Tibial nerve (tissue), 4 donors: ENCODE measurements at regions not wholly inside any gene's neighbourhood (a gene's known extent, or its start where the extent isn't known, plus 50 kb on each side); places are given as distances from the start of the nearest gene placed in this dataset.

Experiments
- DNase-seq, 2 donors: peaks; one replicate each; pipeline ENCODE4 v3.0.0-alpha.2; 2019; ENCODE audit warnings: low spot score in 2 of 2
- H3K27ac ChIP-seq, 4 donors: fragments of 200-600 bp; sonication (generic) in 3 of 4; one replicate each; pipeline ENCODE4 v1.5.1; 2017 to 2019; ENCODE audit warnings: mild to moderate bottlenecking in 1 of 4
- H3K27me3 ChIP-seq, 2 donors: fragments of 200-600 bp; sonication (generic) in 1 of 2; one replicate each; pipeline versions ENCODE4 v1.5.1 to v1.6.0; 2017 to 2019
- H3K36me3 ChIP-seq, 3 donors: fragments of 200-600 bp; sonication (generic); one replicate each; pipeline ENCODE4 v1.5.1; 2018 to 2019
- H3K4me1 ChIP-seq, 4 donors: fragments of 200-600 bp; sonication (generic) in 3 of 4; one replicate each; pipeline ENCODE4 v1.5.1; 2017 to 2019
- H3K4me3 ChIP-seq, 4 donors: fragments of 200-600 bp; sonication (generic) in 3 of 4; one replicate each; pipeline ENCODE4 v1.5.1; 2017 to 2019; ENCODE audit warnings: mild to moderate bottlenecking in 1 of 4, moderate library complexity in 1 of 4
- H3K9me3 ChIP-seq, 4 donors: fragments of 200-600 bp; sonication (generic) in 3 of 4; one replicate each; pipeline ENCODE4 v1.5.1; 2017 to 2019
- EP300 ChIP-seq, 2 donors: sonication (generic); formaldehyde crosslinking; IDR thresholded peaks; one replicate each; pipeline ENCODE4 v1.6.1; 2017; ENCODE audit warnings: antibody characterized with exemption in 2 of 2, mild to moderate bottlenecking in 1 of 2
- POLR2A ChIP-seq, 2 donors: fragments of 450-650 bp; IDR thresholded peaks; one replicate each; pipeline ENCODE4 v1.6.1; 2017; ENCODE audit warnings: antibody characterized with exemption in 2 of 2, mild to moderate bottlenecking in 2 of 2, moderate library complexity in 2 of 2
- WGBS, 2 donors: methylation state at CpG; one replicate each; pipeline ENCODE4 v1.1.5; 2018; 5-methylcytosine and 5-hydroxymethylcytosine counted together
- TF ChIP-seq, protein P1 (sequence below), 5 experiments: fragments of 200-600 bp in 3 of 5; fragments of 450-650 bp in 2 of 5; sonication (generic) in 3 of 5; IDR thresholded peaks; one replicate each; pipeline ENCODE4 v1.5.1; 2016 to 2019; ENCODE audit warnings: antibody characterized with exemption in 5 of 5, mild to moderate bottlenecking in 3 of 5, moderate library complexity in 2 of 5

DNA sequence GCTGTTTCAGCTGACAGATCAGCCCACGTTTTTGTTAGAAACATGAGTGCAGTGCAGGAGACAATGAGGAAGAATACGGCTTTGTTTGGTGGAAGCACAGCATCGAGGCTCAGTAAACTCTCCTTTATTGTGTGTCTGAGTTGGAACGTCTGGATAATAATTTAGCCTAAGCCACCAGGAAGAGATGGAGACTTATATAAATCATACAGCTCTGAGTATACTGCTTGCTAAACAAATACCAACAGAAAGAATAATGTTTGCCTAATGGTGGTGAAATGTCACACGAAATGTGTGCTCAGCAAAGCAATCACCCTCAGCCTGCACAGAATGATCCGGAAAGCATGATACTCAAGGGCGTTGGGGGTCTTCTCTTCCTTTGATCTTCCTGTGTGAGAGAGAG, 664.1 kb upstream of the ADARB2 start:
- Histone ChIP-seq H3K4me3 (no peak overlapping the region), H3K27me3 (no peaks in the 10 kb centered on the region), H3K4me1 (no peaks in the 10 kb centered on the region), H3K9me3 (no peaks in the 10 kb centered on the region), H3K27ac (no peak overlapping the region), H3K36me3 (no peaks in the 10 kb centered on the region)
- TF ChIP-seq, protein P1, sequence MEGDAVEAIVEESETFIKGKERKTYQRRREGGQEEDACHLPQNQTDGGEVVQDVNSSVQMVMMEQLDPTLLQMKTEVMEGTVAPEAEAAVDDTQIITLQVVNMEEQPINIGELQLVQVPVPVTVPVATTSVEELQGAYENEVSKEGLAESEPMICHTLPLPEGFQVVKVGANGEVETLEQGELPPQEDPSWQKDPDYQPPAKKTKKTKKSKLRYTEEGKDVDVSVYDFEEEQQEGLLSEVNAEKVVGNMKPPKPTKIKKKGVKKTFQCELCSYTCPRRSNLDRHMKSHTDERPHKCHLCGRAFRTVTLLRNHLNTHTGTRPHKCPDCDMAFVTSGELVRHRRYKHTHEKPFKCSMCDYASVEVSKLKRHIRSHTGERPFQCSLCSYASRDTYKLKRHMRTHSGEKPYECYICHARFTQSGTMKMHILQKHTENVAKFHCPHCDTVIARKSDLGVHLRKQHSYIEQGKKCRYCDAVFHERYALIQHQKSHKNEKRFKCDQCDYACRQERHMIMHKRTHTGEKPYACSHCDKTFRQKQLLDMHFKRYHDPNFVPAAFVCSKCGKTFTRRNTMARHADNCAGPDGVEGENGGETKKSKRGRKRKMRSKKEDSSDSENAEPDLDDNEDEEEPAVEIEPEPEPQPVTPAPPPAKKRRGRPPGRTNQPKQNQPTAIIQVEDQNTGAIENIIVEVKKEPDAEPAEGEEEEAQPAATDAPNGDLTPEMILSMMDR (IDR thresholded peaks at IDR 0.05): no peak
- 21 to 37% methylated on average over 7 of the region's 7 CpGs for WGBS, 2 donors
- no peak for DNase-seq

DNA sequence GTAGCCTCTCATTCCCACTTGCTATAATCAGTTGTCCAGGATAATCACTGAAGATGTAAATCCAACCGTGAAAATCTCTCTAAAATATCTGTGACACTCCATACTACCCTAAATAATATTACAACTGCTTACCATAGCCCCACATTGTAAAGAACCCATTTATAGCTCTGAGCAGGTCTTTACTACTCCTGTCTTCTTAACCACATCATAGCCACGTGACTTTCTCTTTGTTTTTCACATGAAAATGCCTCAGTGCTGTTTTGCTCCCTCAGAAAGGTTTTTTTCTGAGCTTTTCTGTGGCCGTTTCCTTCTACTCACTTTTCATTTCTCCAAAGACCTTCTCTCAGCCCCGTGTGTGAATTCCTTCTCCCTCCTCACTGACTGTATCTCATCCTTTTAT, 662.2 kb upstream of the ADARB2 start:
- Histone ChIP-seq H3K9me3 (no peaks in the 10 kb centered on the region), H3K27me3 (no peaks in the 10 kb centered on the region), H3K36me3 (no peaks in the 10 kb centered on the region), H3K4me3 (no peak overlapping the region), H3K4me1 (no peaks in the 10 kb centered on the region), H3K27ac (no peak overlapping the region)
- no peak for DNase-seq
- TF ChIP-seq, protein P1 (IDR thresholded peaks at IDR 0.05): no peak
- TF ChIP-seq EP300 (IDR thresholded peaks at IDR 0.05) (no peak), POLR2A (IDR thresholded peaks at IDR 0.05) (no peak)
- 60 to 68% methylated on average over 4 of the region's 4 CpGs for WGBS, 2 donors

DNA sequence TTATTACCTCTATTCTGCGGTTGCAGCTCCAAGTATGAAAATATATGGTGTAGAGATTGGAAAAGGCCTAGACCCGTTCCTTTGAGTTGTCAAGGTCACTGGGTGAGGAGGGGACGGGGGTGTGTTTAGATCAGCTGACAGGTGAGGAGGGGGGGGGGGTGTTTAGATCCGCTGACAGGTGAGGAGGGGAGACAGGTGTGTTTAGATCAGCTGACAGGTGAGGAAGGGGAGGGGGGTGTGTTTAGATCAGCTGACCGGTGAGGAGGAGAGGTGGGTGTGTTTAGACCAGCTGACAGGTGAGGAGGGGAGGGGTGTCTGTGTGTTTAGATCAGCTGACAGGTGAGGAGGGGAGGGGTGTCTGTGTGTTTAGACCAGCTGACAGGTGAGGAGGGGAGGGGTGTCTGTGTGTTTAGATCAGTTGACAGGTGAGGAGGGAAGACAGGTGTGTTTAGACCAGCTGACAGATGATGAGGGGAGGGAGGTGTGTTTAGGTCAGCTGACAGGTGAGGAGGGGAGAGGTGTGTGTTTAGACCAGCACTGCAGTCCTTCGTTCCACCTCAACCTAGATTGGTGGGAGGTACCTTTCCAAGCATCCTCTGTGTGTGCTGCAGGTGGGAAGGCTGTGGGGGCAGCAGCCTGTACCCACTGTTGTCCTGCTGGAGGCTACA, 655.0 kb upstream of the ADARB2 start:
- Histone ChIP-seq H3K4me1 (no peaks in the 10 kb centered on the region), H3K27ac (no peak overlapping the region), H3K36me3 (no peaks in the 10 kb centered on the region), H3K9me3 (no peaks in the 10 kb centered on the region), H3K4me3 (no peak overlapping the region), H3K27me3 (no peaks in the 10 kb centered on the region)
- 53 to 72% methylated on average over 4 to 5 of the region's 6 CpGs for WGBS, 2 donors
- no peak for DNase-seq
- TF ChIP-seq EP300 (IDR thresholded peaks at IDR 0.05) (no peak), POLR2A (IDR thresholded peaks at IDR 0.05) (no peak)
- TF ChIP-seq, protein P1 (IDR thresholded peaks at IDR 0.05): no peak

DNA sequence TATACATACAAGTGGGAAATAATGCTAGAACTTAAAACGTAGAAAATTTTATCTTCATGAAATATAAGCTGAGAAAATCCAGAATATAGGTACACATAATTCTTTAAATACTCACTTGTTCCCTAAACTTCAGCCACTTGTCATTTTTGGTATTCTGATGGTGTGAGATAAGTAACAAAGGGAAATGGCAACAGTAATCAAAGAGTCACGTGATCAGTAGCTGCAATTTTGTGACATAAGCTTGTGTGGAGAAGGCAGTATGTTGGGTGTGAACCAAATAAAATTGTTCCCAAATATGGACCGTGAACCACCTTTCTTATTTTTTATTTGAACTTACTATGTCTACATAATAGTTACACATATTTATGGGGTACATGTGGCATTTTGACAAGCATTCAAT, 650.3 kb upstream of the ADARB2 start:
- Histone ChIP-seq H3K9me3 (no peaks in the 10 kb centered on the region), H3K4me3 (no peak overlapping the region), H3K36me3 (no peaks in the 10 kb centered on the region), H3K4me1 (no peaks in the 10 kb centered on the region), H3K27me3 (no peaks in the 10 kb centered on the region), H3K27ac (no peak overlapping the region)
- 68 to 69% methylated on average over 3 of the region's 3 CpGs for WGBS, 2 donors
- TF ChIP-seq EP300 (IDR thresholded peaks at IDR 0.05) (no peak), POLR2A (IDR thresholded peaks at IDR 0.05) (no peak)
- TF ChIP-seq, protein P1 (IDR thresholded peaks at IDR 0.05): no peak
- DNase-seq: no peak

DNA sequence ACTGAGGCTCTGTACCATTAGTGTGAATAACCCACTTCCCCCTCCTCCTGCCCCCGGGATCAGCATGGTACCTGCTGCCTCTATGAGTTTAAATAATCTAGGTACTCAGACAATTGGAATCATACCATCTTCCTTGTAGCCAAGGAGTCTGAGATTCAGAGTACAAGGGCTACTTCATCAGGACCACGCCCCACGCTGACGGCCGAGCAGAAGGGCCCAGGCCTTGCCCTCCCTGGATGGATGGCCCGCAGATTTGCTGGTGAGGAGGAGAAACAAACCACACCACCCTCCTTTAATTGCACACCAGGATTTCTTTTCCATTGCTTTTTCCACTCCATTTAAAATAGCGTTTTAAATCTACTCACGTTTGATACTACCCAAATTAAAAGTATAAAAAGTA, 649.9 kb upstream of the ADARB2 start:
- Histone ChIP-seq H3K4me3 (no peak overlapping the region), H3K4me1 (no peaks in the 10 kb centered on the region), H3K27ac (no peak overlapping the region), H3K36me3 (no peaks in the 10 kb centered on the region), H3K9me3 (no peaks in the 10 kb centered on the region), H3K27me3 (no peaks in the 10 kb centered on the region)
- no peak for TF ChIP-seq POLR2A (IDR thresholded peaks at IDR 0.05)
- no peak for TF ChIP-seq EP300 (IDR thresholded peaks at IDR 0.05)
- TF ChIP-seq, protein P1 (IDR thresholded peaks at IDR 0.05): no peak
- WGBS, 2 donors: 73 to 88% methylated on average over 8 of the region's 8 CpGs
- DNase-seq: no peak
